Mesendoderm (in vitro differentiated cells): ENCODE measurements at regions not wholly inside any gene's neighbourhood (a gene's known extent, or its start where the extent isn't known, plus 50 kb on each side); places are given as distances from the start of the nearest gene placed in this dataset.

Experiments
- DNase-seq: peaks from one replicate; pipeline ENCODE4 v3.0.0; 2013
- H2AK5ac ChIP-seq: 2 replicates; pipeline ENCODE4 v1.6.1; 2013; ENCODE audit warnings: low read length, inconsistent platforms
- H2BK120ac ChIP-seq: 2 replicates; pipeline ENCODE4 v1.6.1; 2013; ENCODE audit warnings: low read depth, mild to moderate bottlenecking, low read length, moderate library complexity, mixed read lengths
- H2BK15ac ChIP-seq: replicated peaks from 2 replicates; pipeline ENCODE4 v1.6.1; 2013; ENCODE audit warnings: low read depth, mild to moderate bottlenecking, moderate library complexity
- H2BK5ac ChIP-seq: 2 replicates; pipeline ENCODE4 v1.6.1; 2013; ENCODE audit warnings: low read length, inconsistent platforms
- H3K18ac ChIP-seq: 2 replicates; pipeline ENCODE4 v1.6.1; 2013; ENCODE audit warnings: mild to moderate bottlenecking, low read length, mixed read lengths
- H3K23ac ChIP-seq: one replicate; pipeline ENCODE4 v1.6.1; 2013; ENCODE audit warnings: low read length
- H3K27ac ChIP-seq: 2 replicates; pipeline ENCODE4 v1.5.1; 2013; ENCODE audit warnings: low read depth, mild to moderate bottlenecking, inconsistent platforms, low read length, moderate library complexity
- H3K27me3 ChIP-seq: 2 replicates; pipeline ENCODE4 v1.6.1; 2013; ENCODE audit warnings: low read length, control low read depth, mild to moderate bottlenecking, inconsistent platforms; ENCODE audit not compliant: insufficient read depth, poor library complexity
- H3K36me3 ChIP-seq: 2 replicates; pipeline ENCODE4 v1.6.1; 2013; ENCODE audit warnings: low read length, inconsistent platforms; ENCODE audit not compliant: control insufficient read depth, insufficient read depth
- H3K4ac ChIP-seq: one replicate; pipeline ENCODE4 v1.6.1; 2013; ENCODE audit warnings: low read depth, mild to moderate bottlenecking, low read length, moderate library complexity
- H3K4me1 ChIP-seq: 2 replicates; pipeline ENCODE4 v1.6.1; 2013; ENCODE audit warnings: low read depth, low read length, inconsistent platforms; ENCODE audit not compliant: control insufficient read depth
- H3K4me2 ChIP-seq: 2 replicates; pipeline ENCODE4 v1.6.1; 2013; ENCODE audit warnings: low read length
- H3K4me3 ChIP-seq: 2 replicates; pipeline ENCODE4 v1.5.1; 2013; ENCODE audit warnings: mild to moderate bottlenecking, low read length
- H3K56ac ChIP-seq: one replicate; pipeline ENCODE4 v1.6.1; 2013; ENCODE audit warnings: low read length
- H3K79me1 ChIP-seq: 2 replicates; pipeline ENCODE4 v1.6.1; 2013; ENCODE audit warnings: low read length, inconsistent platforms
- H3K79me2 ChIP-seq: 2 replicates; pipeline ENCODE4 v1.6.1; 2013; ENCODE audit warnings: mild to moderate bottlenecking, low read length; ENCODE audit not compliant: control insufficient read depth, insufficient read depth
- H3K9ac ChIP-seq: 2 replicates; pipeline ENCODE4 v1.6.1; 2013; ENCODE audit warnings: low read length, inconsistent platforms
- H4K5ac ChIP-seq: one replicate; pipeline ENCODE4 v1.6.1; 2013; ENCODE audit warnings: low read length
- H4K8ac ChIP-seq: one replicate; pipeline ENCODE4 v1.6.1; 2013; ENCODE audit warnings: low read depth, mild to moderate bottlenecking, control low read depth, low read length, moderate library complexity
- WGBS: extraction: QIAGEN DNeasy Blood & Tissue Kit; methylation state at CpG from one replicate; pipeline ENCODE4 v1.1.7; 2013; ENCODE audit warnings: low lambda C conversion rate, missing lambda C conversion rate; ENCODE audit not compliant: insufficient coverage; ENCODE audit errors: extremely low coverage; 5-methylcytosine and 5-hydroxymethylcytosine counted together

DNA sequence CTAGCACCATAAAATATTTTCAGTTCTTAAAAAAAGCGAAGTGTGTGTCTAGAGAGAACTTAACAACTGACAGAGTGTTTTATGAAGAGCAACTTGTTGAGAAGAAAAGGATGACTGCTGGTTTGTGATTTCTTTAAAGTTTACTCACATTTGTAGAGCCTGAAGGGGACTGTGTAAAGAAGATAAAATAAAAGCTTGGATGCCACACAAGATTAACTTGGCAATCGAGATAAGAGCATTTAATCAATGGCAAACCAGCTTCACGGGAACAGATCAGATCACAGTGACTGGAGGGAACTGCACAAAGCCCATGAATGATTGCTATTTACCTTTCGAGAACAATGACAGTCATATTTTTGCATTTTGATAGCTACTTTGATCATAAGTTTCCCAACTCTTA, 2013.1 kb upstream of the CDH9 start:
- Histone ChIP-seq H3K56ac (no peak overlapping the region), H3K36me3 (no peaks in the 10 kb centered on the region), H2AK5ac (no peak overlapping the region), H3K4me2 (no peak overlapping the region), H4K5ac (no peak overlapping the region), H3K79me1 (no peaks in the 10 kb centered on the region), H2BK5ac (no peak overlapping the region), H3K4me1 (no peaks in the 10 kb centered on the region), H2BK120ac (no peak overlapping the region), H3K18ac (no peak overlapping the region), H3K79me2 (no peaks in the 10 kb centered on the region), H3K9ac (no peak overlapping the region), H4K8ac (no peak overlapping the region), H3K4ac (no peak overlapping the region), H3K27me3 (no peaks in the 10 kb centered on the region), H2BK15ac (no peak overlapping the region), H3K27ac (no peak overlapping the region), H3K4me3 (no peak overlapping the region), H3K23ac (no peak overlapping the region)
- peak; percentile 15 for DNase-seq
- no CpG with 5 or more reads among the region's 4 CpGs for whole genome bisulfite sequencing

GRCh38 chr5:29042152-29042551, 2003.8 kb upstream of the CDH9 start:
- H3K18ac ChIP-seq: no peak overlapping the region
- no peaks in the 10 kb centered on the region for H3K79me2 ChIP-seq
- no peaks in the 10 kb centered on the region for H3K79me1 ChIP-seq
- H3K27ac ChIP-seq: no peak overlapping the region
- no peaks in the 10 kb centered on the region for H3K4me1 ChIP-seq
- DNase-seq: peak; percentile 57
- H2BK5ac ChIP-seq: no peak overlapping the region
- H3K36me3 ChIP-seq: no peaks in the 10 kb centered on the region
- no peak overlapping the region for H2BK120ac ChIP-seq
- H3K9ac ChIP-seq: no peak overlapping the region
- H4K5ac ChIP-seq: no peak overlapping the region
- H3K4me2 ChIP-seq: no peak overlapping the region
- H2BK15ac ChIP-seq: no peak overlapping the region
- H3K56ac ChIP-seq: no peak overlapping the region
- H3K23ac ChIP-seq: no peak overlapping the region
- H2AK5ac ChIP-seq: no peak overlapping the region
- no peak overlapping the region for H3K4ac ChIP-seq
- no peaks in the 10 kb centered on the region for H3K27me3 ChIP-seq
- no peak overlapping the region for H4K8ac ChIP-seq
- WGBS: 100% methylated on average over 1 of the region's 4 CpGs
- H3K4me3 ChIP-seq: no peak overlapping the region

GRCh38 chr5:29040404-29040803, 2002.0 kb upstream of the CDH9 start:
- no CpG with 5 or more reads among the region's 1 CpG for WGBS
- Histone ChIP-seq H4K5ac (no peak overlapping the region), H2BK15ac (no peak overlapping the region), H3K4me2 (no peak overlapping the region), H3K79me1 (no peaks in the 10 kb centered on the region), H3K27ac (no peak overlapping the region), H3K56ac (no peak overlapping the region), H2AK5ac (no peak overlapping the region), H3K79me2 (no peaks in the 10 kb centered on the region), H3K18ac (no peak overlapping the region), H3K23ac (no peak overlapping the region), H3K27me3 (no peaks in the 10 kb centered on the region), H3K4me3 (no peak overlapping the region), H3K4me1 (no peaks in the 10 kb centered on the region), H3K4ac (no peak overlapping the region), H4K8ac (no peak overlapping the region), H2BK5ac (no peak overlapping the region), H3K36me3 (no peaks in the 10 kb centered on the region), H3K9ac (no peak overlapping the region), H2BK120ac (no peak overlapping the region)
- DNase-seq: no peak

DNA sequence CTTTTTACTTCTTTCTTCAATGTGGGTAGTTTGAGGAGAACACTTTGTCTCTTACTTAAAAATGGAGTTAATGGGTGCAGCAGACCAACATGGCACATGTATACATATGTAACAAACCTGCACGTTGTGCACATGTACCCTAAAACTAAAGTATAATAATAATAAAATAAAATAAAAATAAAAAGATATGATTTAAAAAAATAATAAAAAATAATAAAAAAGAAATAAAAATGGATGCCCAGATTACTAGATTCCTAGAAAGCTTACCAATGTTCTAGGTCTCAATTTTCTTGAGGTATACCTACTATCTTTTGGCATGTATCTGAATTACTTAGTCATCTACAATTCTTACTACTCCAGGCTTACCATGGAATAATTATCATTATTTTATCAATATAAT, 2001.6 kb upstream of the CDH9 start:
- H3K56ac ChIP-seq: no peak overlapping the region
- no peak overlapping the region for H2BK5ac ChIP-seq
- DNase-seq: no peak
- no peaks in the 10 kb centered on the region for H3K79me1 ChIP-seq
- no peak overlapping the region for H4K8ac ChIP-seq
- H3K18ac ChIP-seq: no peak overlapping the region
- no peak overlapping the region for H3K23ac ChIP-seq
- H3K36me3 ChIP-seq: no peaks in the 10 kb centered on the region
- no peak overlapping the region for H3K9ac ChIP-seq
- H2BK120ac ChIP-seq: no peak overlapping the region
- H3K27me3 ChIP-seq: no peaks in the 10 kb centered on the region
- no peak overlapping the region for H2BK15ac ChIP-seq
- no peak overlapping the region for H3K4me3 ChIP-seq
- no peak overlapping the region for H3K4ac ChIP-seq
- no peak overlapping the region for H3K4me2 ChIP-seq
- no peaks in the 10 kb centered on the region for H3K79me2 ChIP-seq
- no peaks in the 10 kb centered on the region for H3K4me1 ChIP-seq
- H3K27ac ChIP-seq: no peak overlapping the region
- no CpG with 5 or more reads among the region's 1 CpG for WGBS
- no peak overlapping the region for H4K5ac ChIP-seq
- H2AK5ac ChIP-seq: no peak overlapping the region

DNA sequence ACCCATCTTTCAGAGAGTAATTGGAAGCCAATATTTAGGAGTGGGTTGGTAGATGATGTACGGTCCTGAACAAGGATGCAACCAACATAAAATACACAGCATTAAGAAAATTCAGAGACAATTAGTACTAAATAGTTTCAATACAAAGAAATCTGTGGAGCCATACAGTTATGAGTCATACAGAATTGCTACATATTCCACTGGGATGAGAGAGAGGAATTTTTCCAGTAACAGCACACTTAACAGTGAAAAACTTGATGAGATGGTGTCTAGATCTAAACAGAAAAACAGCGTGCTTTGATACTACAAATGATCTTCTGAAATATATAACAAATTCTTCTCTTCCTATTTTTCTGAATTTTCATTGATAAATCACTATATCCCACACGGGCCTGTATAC, 1999.3 kb upstream of the CDH9 start:
- Histone ChIP-seq H3K18ac (no peak overlapping the region), H2BK120ac (no peak overlapping the region), H3K4me2 (no peak overlapping the region), H3K27ac (no peak overlapping the region), H3K4me1 (no peaks in the 10 kb centered on the region), H3K56ac (no peak overlapping the region), H2AK5ac (no peak overlapping the region), H2BK15ac (no peak overlapping the region), H2BK5ac (no peak overlapping the region), H3K36me3 (no peaks in the 10 kb centered on the region), H3K4me3 (no peak overlapping the region), H3K4ac (no peak overlapping the region), H3K79me1 (no peaks in the 10 kb centered on the region), H4K5ac (no peak overlapping the region), H4K8ac (no peak overlapping the region), H3K79me2 (no peaks in the 10 kb centered on the region), H3K9ac (no peak overlapping the region), H3K27me3 (no peaks in the 10 kb centered on the region), H3K23ac (no peak overlapping the region)
- no peak for DNase-seq
- no CpG with 5 or more reads among the region's 3 CpGs for WGBS

DNA sequence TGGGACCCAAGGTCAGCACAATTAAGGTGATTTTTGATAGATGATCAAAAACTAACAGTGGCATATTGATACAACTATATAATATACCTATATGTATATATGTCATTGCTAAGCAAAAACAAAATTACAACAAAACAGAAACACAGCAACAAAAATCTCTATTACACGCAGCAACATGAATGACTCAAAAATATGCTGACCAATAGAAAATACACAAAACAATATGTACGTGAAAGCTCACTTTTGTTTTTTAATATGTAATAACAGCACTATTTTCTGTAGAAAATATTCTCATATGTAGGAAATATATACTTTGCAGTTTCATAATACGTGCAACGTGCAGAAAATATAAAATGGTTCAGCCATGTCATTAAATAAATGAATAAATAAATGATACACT, 1985.7 kb upstream of the CDH9 start:
- Histone ChIP-seq H3K79me2 (no peaks in the 10 kb centered on the region), H2BK5ac (no peak overlapping the region), H3K18ac (no peak overlapping the region), H2BK120ac (no peak overlapping the region), H3K27me3 (no peaks in the 10 kb centered on the region), H3K4me3 (no peak overlapping the region), H3K36me3 (no peaks in the 10 kb centered on the region), H3K4me1 (no peaks in the 10 kb centered on the region), H3K56ac (no peak overlapping the region), H2BK15ac (no peak overlapping the region), H4K8ac (no peak overlapping the region), H4K5ac (no peak overlapping the region), H3K9ac (no peak overlapping the region), H3K23ac (no peak overlapping the region), H3K79me1 (no peaks in the 10 kb centered on the region), H2AK5ac (no peak overlapping the region), H3K4ac (no peak overlapping the region), H3K27ac (no peak overlapping the region), H3K4me2 (no peak overlapping the region)
- no CpG with 5 or more reads among the region's 4 CpGs for WGBS
- DNase-seq: no peak
